DND-41 (cell line): ENCODE measurements at regions not wholly inside any gene's neighbourhood (a gene's known extent, or its start where the extent isn't known, plus 50 kb on each side); places are given as distances from the start of the nearest gene placed in this dataset.

ENCODE experiments used
- CTCF ChIP-seq: IDR thresholded peaks from 2 replicates; pipeline ENCODE4 v1.5.1; 2012; ENCODE audit warnings: borderline replicate concordance, low read length, moderate library complexity, mild to moderate bottlenecking; ENCODE audit not compliant: poor library complexity, severe bottlenecking; ENCODE audit errors: extremely low read depth
- EZH2 ChIP-seq: IDR thresholded peaks from 3 replicates; pipeline ENCODE4 v1.6.1; 2012; ENCODE audit warnings: borderline replicate concordance, low read depth, mild to moderate bottlenecking, moderate library complexity, low read length, inconsistent platforms; ENCODE audit not compliant: severe bottlenecking

GRCh38 chr3:177481329-177481728 lies 284.0 kb upstream of the TBL1XR1 start:
- TF ChIP-seq CTCF: no peak
- TF ChIP-seq EZH2: no peak
